IPS-18c (cell line): ENCODE measurements at regions not wholly inside any gene's neighbourhood (a gene's known extent, or its start where the extent isn't known, plus 50 kb on each side); places are given as distances from the start of the nearest gene placed in this dataset.

Experiments
- H3K4me3 ChIP-seq: 2 replicates; pipeline ENCODE4 v1.7.0; 2013; ENCODE audit warnings: low read depth, mild to moderate bottlenecking, low read length, moderate library complexity; ENCODE audit not compliant: insufficient read depth
- H3K9me3 ChIP-seq: one replicate; pipeline ENCODE4 v1.6.1; 2013; ENCODE audit warnings: mild to moderate bottlenecking, low read length, moderate library complexity; ENCODE audit not compliant: control insufficient read depth, insufficient read depth

DNA sequence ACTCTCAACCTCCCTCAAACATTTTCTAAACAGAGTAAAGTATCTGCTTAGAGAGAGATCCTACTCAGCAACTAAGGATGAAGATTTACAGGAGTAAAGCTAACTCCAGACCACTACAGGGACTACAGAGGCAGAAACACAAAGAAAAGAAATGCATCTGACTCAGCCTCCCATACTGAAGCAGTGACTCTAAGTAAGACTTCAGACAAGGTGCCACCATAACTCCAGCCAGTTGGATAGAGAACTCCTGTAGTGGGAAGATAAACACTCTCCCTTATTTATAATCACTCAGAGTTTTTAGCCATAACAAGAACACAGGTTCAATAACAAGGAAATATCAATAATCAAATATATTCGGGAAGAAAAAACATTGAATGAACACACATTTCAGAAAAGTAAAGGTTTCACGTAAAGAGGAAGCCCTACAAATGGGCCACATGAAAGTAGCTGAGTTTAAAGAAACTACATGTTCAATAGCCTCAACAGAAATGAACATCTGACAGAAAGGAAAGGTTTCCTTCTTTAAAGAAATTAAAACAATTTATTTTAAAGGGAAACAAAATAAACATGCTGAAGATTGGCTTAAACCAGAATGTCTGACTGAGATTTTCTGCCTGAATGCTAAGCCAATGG, 519.9 kb downstream of the KCNJ3 start:
- H3K4me3 ChIP-seq: no peak overlapping the region

DNA sequence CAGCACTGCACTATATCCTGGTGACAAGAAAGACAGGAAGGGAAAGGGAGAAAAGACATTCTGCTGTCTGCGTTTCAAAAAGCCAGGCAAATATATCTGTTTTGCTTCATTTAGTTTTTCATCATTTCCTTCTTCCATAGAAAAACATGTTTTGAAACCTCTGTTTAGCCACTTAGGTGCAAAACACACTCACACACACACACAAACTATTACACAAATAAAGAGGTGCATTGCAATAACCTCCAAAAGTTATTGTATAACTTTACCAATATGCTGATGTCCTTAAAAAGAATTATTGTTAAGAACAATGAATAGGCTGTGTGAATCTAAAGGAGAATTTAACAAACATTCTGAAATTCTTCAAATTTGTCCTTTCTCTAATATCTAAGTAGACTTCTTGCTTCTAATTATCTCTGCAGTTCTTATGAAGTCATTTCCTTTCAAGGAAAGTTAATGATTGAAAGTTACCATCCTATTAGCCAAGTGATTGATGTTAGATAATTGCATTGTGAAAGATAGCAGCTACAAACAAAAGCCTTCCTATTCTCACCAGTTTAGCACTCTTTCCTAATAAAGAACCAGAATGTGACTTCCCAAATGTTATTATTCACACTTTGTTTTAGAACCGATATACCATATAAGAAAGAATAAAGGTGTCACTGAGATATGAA, 516.7 kb downstream of the KCNJ3 start:
- no peak overlapping the region for H3K4me3 ChIP-seq
- no peaks in the 10 kb centered on the region for H3K9me3 ChIP-seq

More for the DNA sequence above, 519.9 kb downstream of the KCNJ3 start:
- no peaks in the 10 kb centered on the region for H3K9me3 ChIP-seq

DNA sequence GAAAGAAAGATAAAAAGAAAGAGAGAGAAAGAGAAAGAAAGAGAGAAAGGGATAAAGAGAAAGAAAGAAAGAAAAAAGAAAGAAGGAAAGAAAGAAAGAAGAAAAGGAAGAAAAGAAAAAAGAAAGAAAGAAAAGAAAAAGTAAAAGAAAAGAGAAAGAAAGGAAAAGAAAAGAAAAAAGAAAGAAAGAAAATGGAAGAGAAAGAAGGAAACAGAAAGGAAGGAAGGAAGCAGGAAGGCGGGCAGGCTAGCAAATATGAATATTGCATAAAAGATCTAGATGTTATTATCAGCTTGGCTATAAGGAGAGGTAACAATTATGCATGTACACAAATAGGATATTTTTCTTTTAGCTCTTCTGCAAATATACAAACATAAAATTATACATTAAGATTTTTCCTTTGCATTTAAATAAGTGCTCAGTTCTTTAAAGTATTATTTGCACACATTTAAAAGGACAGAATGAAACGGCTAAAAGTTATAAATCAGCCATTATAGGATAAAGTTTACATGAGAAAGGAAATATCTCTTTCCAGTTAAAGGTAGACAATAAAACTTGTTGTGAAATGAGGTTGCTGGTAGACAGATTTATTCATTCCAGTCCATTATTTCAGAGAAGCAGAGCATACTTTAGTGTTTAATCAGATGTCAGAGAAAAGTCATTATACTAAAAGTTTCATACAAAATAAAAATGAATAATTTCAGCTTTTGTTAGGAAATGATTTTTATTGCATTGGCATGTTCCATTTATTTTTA, 511.4 kb downstream of the KCNJ3 start:
- no peak overlapping the region for H3K4me3 ChIP-seq
- no peaks in the 10 kb centered on the region for H3K9me3 ChIP-seq

DNA sequence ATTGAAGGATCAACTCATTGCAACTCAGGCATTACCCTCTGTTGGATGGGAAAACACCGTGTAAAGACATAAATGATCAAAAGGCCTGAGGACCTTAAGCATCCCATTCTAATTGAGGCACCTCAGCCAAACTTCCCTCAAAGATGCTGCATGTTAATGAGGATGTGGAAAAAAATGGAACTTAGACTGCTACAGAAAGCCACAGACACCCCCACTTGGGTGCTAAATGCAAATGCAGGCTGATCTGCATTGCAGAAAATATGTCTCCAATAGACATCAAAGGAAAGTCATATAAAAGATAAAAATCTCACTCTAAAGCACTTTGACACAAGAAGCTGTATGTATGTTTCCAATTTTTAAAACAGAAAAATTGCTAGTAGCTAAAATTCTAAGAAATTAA, 504.7 kb downstream of the KCNJ3 start:
- Histone ChIP-seq H3K4me3 (no peak overlapping the region), H3K9me3 (no peaks in the 10 kb centered on the region)

DNA sequence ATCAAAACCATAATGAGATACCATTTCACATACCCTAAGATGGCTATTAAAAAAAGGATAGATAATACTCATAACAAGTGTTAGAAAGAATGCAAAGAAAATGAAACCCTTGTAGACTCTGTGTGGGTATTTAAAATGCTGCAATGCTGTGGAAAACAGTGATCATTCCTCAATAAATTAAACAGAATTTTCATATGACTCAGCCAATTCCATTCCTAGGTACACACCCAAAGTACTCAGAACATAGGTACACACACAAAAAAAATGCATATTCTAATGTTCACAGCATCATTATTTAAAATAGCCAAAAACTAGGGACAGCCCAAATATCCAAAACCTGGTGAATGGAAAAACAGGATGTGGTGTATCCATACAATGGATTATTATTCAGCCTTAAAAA, 502.3 kb downstream of the KCNJ3 start:
- no peak overlapping the region for H3K4me3 ChIP-seq
- H3K9me3 ChIP-seq: no peaks in the 10 kb centered on the region

DNA sequence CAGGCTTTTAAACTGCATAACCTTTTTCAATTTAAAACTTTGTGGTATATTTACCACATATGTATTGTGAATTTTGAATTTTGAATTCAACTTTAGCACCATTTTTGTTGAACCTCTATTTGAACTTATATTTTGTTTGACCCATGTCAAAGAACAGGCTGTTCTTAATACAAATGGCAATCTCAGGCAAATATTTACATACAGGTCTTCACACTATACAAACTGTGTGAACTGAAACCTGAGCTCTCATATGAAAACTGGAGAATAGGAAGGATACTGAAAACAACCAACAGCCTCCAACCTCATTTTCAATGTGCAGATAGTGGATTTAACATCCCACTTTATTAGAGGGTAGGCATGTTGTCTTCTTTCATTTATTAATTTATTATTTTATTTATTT, 491.8 kb downstream of the KCNJ3 start:
- no peak overlapping the region for H3K4me3 ChIP-seq
- no peaks in the 10 kb centered on the region for H3K9me3 ChIP-seq

DNA sequence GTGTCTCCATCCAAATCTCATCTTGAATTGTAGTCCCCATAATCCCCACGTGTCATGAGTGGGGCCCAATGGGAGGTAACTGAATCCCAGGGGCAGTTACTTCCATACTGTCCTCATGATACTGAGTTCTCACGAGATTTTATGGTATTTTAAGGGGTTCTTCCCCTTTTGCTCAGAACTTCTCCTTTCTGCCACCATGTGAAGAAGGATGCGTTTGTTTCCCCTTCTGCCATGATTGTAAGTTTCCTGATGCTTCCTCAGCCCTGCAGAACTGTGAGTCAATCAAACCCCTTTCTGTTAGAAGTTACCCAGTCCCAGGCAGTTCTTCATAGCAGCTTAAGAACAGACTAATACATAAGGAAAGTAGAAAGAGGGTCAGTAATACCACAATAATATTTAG, 480.4 kb downstream of the KCNJ3 start:
- Histone ChIP-seq H3K4me3 (no peak overlapping the region), H3K9me3 (no peaks in the 10 kb centered on the region)

DNA sequence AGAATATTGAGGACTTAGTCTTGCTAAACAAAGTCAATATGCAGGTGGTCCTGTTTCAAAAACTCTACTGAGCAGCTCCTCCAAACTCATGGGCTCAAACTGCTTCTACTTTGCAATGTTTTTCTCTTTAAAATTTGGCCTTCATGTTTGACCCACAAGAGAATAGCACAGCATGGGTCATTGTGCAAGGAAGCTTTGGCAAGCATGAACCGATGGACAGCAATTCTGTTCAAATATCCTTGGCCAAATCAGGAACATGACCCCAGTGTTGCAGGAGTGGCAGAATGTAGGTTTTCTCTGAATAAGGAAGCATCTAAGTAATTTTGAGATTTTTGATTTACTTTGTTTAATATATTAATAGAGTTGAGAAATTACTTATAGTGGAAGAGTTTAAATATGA, 477.9 kb downstream of the KCNJ3 start:
- Histone ChIP-seq H3K4me3 (no peak overlapping the region), H3K9me3 (no peaks in the 10 kb centered on the region)

DNA sequence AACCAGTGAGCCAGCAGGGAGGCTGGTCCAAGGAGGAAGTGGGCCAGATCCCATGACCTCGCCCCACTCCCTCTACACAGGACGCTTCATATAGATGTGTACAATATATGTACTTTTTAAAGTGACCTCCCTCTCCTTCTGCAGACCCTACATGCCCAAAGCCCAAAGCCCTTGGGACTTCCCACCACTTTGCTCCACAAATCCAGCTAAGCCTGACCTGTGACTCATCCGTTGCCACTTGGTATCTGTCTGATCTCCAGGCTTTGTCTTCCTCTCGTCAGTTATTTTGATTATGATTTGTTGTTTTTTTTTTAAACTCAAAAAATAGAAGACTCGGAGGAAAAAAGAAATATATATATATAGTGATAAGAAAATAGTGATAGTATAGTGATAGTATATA, 470.8 kb downstream of the KCNJ3 start:
- H3K4me3 ChIP-seq: no peak overlapping the region
- H3K9me3 ChIP-seq: no peaks in the 10 kb centered on the region

DNA sequence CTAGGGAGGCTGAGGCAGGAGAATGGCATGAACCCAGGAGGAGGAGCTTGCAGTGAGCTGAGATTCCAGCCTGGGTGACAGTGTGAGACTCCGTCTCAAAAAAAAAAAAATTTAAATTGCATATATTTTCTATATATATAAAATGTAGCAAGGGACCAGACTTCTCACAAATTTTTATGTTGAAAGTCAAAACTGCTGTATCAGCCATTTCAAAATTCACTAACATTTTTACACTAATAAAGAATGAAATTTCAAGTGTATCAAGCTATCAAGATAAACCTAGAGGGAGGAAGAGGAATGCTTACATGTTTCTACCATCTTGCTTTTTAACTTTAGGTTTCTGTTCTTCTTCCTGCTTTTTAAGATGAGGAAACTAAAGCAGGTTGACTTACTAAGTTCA, 464.0 kb downstream of the KCNJ3 start:
- Histone ChIP-seq H3K9me3 (no peaks in the 10 kb centered on the region), H3K4me3 (no peak overlapping the region)

DNA sequence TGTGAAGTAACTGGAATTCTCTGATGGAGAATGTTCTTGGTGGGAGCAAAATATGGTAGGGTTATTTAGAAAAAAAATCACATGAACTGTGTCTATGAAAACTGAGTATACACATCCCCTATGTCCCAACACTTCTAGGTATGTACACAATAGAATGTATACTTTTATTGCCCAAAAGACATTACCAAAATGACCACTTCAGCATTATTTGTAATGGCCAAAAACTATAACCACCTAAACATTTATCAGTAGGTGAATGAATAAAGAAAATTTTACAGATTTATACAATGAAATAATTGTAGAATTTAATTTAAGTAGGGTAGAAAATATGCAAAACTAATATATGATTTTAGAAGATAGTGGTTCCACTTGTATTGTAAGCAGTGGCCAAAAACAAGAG, 462.8 kb downstream of the KCNJ3 start:
- Histone ChIP-seq H3K9me3 (no peaks in the 10 kb centered on the region), H3K4me3 (no peak overlapping the region)

DNA sequence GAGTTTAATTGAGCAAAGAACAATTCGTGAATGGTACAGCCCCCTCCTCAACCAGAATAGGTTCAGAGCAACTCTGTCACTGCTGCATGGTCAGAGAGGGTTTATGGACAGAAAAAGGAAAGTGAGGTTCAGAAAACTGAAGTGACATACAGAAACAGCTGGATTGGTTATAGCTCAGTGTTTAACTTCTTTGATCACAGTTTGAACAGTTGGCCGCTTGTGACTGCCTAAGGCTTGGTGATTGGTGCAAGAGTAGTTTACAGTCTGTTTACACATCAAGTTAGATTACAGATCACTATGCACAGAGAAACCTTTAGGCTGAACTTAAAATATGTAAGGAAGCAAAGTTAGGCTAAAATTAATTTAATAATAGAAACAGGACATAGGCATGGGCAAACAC, 459.2 kb downstream of the KCNJ3 start:
- Histone ChIP-seq H3K9me3 (no peaks in the 10 kb centered on the region), H3K4me3 (no peak overlapping the region)

DNA sequence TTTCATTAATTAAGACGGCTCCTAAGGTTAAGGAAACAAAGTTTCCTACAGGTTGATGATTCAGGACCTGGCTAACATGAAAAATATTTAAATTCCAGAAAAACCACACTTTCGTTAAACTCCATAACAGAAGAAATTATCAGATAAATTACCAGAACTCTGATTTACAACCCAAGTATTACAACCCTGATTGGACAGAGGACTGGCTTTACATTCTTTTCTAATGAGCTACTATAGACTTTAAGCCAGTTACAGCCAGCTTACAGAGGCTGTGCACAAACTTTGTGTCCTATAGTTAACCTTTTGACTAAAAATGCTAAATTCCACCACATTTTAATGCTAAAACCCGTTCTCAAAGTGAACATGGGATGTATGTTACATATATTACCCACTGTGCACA, 458.6 kb downstream of the KCNJ3 start:
- Histone ChIP-seq H3K4me3 (no peak overlapping the region), H3K9me3 (no peaks in the 10 kb centered on the region)

DNA sequence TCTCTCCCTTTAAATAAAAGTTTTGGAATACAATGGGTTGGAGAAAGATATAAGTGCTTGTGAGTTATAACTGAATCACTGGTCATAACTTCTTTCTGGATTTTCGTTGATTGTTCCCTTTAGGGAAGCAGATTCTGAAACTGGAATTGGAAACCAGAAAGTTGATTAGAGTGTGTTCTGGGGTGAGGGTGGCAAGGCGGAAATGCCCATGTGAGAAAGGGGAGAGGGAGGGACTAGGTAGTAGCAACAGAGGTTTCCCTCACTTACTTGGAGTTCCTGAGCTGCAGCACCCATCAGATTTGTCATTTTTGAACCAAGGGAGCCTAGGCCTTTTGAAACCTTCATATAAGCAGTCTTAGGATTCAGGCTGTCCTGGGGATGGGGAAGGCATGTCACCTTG, 453.4 kb downstream of the KCNJ3 start:
- Histone ChIP-seq H3K9me3 (no peaks in the 10 kb centered on the region), H3K4me3 (no peak overlapping the region)

DNA sequence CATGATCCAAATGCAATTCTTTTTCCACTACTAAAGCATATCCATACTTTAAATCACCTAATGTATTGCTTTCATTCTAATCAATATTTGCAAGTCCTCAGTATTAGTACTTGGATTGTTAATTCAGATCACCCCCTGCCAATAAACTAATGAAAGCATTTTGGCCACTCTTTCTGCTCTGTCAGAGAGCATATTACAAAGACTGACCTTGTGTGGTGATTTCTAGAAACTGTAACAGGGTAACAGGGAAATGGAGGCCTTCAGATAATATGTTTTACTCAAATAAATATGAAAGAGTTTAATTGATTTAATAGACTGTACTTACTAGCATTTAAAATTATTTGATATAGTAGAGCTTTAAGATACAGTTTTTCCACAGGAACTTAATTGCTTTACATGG, 453.0 kb downstream of the KCNJ3 start:
- no peaks in the 10 kb centered on the region for H3K9me3 ChIP-seq
- no peak overlapping the region for H3K4me3 ChIP-seq

DNA sequence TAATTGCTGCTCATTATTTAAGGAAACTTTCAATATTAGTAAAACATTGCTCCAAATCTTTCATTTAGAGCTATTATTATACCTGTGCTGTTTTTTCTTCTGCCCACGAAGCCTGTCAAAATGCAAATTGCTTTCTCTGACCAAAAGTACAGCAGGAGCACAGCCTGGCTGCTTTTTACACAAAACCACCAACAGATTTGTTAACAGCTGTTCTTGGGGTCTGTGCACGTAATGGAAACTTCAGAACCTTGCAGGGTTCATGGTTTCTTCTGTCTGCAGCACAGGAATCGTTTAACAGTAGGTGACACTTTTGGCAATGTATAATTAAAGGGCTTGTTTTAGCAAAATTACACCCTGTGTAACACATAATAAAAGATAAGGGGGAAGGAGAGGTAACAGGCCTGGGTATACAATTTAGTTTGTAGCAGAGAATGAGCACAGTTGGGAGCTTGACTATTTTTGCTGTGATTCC, 447.3 kb downstream of the KCNJ3 start:
- Histone ChIP-seq H3K9me3 (no peaks in the 10 kb centered on the region), H3K4me3 (no peak overlapping the region)

DNA sequence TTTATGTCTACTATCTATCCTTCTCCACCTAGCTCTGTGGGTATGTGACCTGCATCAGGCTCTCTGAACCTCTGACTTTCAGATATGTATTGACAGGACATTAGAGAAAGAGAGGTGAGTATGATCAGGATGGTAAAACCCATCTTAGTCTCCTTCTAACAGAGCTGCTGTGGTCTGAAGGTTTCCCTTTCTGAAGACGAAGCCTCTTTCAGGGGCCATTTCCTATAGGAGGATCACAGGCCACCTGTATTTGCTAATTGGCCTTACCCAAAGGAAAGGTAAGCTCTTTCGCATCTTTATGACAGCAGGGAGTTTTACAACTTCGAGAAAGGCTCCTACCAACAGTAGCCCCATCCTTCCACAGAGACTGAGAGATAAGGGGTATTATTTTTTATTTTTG, 442.9 kb downstream of the KCNJ3 start:
- H3K4me3 ChIP-seq: no peak overlapping the region
- no peaks in the 10 kb centered on the region for H3K9me3 ChIP-seq

DNA sequence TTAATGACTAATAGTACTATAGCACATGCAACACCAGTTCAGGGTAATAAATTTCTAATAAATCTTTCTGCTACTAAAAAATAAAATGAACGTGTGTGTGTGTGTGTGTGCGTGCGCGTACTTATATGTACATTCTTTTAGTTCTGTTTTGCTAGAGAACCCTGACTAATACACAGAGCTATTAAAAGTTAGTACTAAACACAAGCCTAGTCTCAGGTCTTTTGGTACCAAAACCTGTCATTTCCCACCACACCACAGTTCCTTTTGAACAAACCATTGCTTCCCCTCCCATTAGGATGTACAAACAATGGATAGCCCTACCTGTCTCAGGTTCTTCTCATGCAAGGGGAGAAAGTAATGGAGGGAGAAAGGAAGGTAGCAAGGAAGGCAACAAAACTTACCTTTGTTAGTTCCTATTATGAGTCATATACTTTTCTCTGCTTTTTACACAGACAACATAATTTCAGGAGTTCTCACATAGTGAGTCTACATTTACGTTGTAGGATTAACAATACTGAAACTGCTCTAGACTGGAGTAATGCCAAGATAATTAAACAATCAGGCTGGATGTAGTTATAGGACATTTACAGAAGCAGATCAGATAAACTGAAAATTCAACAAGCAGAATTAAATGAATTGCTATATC, 427.2 kb downstream of the KCNJ3 start:
- no peaks in the 10 kb centered on the region for H3K9me3 ChIP-seq

More for the DNA sequence above, 427.2 kb downstream of the KCNJ3 start:
- no peak overlapping the region for H3K4me3 ChIP-seq
